Activated CD4-positive, alpha-beta memory T cell treated with anti-CD3 and anti-CD28 coated beads for 36 hours (primary cell): ENCODE measurements at regions not wholly inside any gene's neighbourhood (a gene's known extent, or its start where the extent isn't known, plus 50 kb on each side); places are given as distances from the start of the nearest gene placed in this dataset.

Source experiments
- CTCF ChIA-PET: fragments of 350-600 bp; sonication (Branson Sonifier 250); formaldehyde crosslinking; loops from one replicate; lab custom pipeline; 2021; ENCODE audit warnings: antibody characterized with exemption, inconsistent platforms; lab: Charles Lee
- POLR2A ChIA-PET: fragments of 350-600 bp; sonication (Branson Sonifier 250); formaldehyde crosslinking; loops from one replicate; lab custom pipeline; 2021; ENCODE audit warnings: antibody characterized with exemption; lab: Charles Lee
- DNase-seq: peaks from one replicate; pipeline ENCODE4 v3.0.0-alpha.2; 2020
- H3K27ac Mint-ChIP-seq: one replicate; pipeline ENCODE4 v1.8.0; 2021; ENCODE audit warnings: mixed read lengths
- H3K27me3 Mint-ChIP-seq: one replicate; pipeline ENCODE4 v1.8.0; 2021; ENCODE audit warnings: mixed read lengths
- H3K36me3 Mint-ChIP-seq: one replicate; pipeline ENCODE4 v1.8.0; 2021; ENCODE audit warnings: mixed read lengths
- H3K4me1 Mint-ChIP-seq: one replicate; pipeline ENCODE4 v1.8.0; 2021; ENCODE audit warnings: low read depth, mixed read lengths
- H3K4me3 Mint-ChIP-seq: one replicate; pipeline ENCODE4 v1.8.0; 2021; ENCODE audit warnings: mild to moderate bottlenecking, mixed read lengths
- H3K9me3 Mint-ChIP-seq: one replicate; pipeline ENCODE4 v1.8.0; 2021; ENCODE audit warnings: mixed read lengths
- intact Hi-C: fragments of 100-400 bp; cut with micrococcal nuclease; formaldehyde crosslinking; loops from one replicate; pipeline ENCODE4 v1.15.1; 2023

DNA sequence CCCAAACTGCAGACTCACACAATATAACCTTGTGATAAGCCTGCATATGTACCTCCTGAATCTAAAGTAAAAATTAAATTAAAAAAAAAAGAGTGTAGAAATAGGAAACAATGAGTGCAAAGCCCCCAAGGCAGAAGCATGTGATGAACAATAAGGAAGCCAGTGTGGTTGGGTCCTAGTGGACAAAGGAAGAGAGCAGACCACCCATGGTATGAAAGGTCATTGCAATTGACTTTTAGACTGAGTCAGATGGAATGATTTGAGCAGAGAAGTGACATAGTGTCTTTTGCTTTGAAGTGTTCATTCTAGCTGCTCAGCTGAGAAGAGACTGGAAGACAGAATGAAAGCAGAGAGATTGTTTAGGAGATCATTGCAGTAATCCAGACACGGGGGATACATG, 417.1 kb downstream of the RAD51AP2 start:
- H3K27me3 Mint-ChIP-seq = no peaks in the 10 kb centered on the region
- intact Hi-C loops = no loop called here
- ChIA-PET POLR2A (no interaction called here), CTCF (no interaction called here)
- H3K9me3 Mint-ChIP-seq = peaks cover 3% of the 10 kb centered on the region
- H3K4me3 Mint-ChIP-seq = no peak overlapping the region
- DNase-seq = no peak
- H3K27ac Mint-ChIP-seq = no peak overlapping the region
- no peaks in the 10 kb centered on the region for H3K36me3 Mint-ChIP-seq
- H3K4me1 Mint-ChIP-seq = no peaks in the 10 kb centered on the region

DNA sequence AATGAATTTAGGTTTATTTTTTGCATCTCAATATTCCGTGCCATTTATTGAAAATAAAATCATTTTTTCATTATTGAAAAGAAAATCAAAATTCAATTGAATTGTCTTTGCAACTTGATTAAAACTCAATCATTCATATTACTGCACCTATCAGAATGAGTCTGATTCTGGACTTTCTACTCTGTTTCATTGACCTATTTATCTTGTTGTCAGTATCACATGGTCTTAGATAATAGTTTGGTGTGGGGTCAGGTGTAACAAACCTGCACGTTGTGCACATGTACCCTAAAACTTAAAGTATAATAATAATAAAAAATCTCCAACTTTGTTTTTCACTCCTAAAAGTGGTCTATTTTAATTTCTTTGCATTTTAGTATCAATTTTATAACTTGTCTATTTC, 422.9 kb downstream of the RAD51AP2 start:
- CTCF ChIA-PET = no interaction called here
- POLR2A ChIA-PET = no interaction called here
- Mint-ChIP-seq H3K4me3 (no peak overlapping the region), H3K27ac (no peak overlapping the region), H3K36me3 (no peaks in the 10 kb centered on the region), H3K4me1 (no peaks in the 10 kb centered on the region), H3K9me3 (peaks cover 12% of the 10 kb centered on the region), H3K27me3 (no peaks in the 10 kb centered on the region)
- no peak for DNase-seq
- intact Hi-C loops = no loop called here

DNA sequence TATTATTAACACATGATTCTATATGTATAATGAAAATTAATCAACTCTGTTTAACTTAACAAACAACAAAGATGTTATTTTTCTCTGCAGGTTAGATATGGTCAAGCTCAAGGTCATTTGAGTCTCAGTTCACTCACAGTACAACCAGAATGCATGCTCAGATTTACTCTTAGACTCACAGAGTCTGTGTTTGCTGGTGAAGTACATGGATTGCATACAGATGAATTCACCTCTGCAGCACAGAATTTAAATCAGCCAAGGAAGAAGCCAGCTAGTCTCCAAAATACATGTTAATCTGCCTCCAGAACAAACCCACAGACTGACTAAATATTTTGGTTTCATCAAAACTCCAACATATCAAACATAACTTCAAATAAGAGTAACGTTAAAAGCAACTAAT, 424.5 kb downstream of the RAD51AP2 start:
- CTCF ChIA-PET = no interaction called here
- Mint-ChIP-seq H3K27ac (no peak overlapping the region), H3K36me3 (no peaks in the 10 kb centered on the region), H3K27me3 (no peaks in the 10 kb centered on the region), H3K9me3 (peaks cover 12% of the 10 kb centered on the region), H3K4me1 (no peaks in the 10 kb centered on the region), H3K4me3 (no peak overlapping the region)
- no peak for DNase-seq
- POLR2A ChIA-PET = no interaction called here
- intact Hi-C loops = no loop called here

DNA sequence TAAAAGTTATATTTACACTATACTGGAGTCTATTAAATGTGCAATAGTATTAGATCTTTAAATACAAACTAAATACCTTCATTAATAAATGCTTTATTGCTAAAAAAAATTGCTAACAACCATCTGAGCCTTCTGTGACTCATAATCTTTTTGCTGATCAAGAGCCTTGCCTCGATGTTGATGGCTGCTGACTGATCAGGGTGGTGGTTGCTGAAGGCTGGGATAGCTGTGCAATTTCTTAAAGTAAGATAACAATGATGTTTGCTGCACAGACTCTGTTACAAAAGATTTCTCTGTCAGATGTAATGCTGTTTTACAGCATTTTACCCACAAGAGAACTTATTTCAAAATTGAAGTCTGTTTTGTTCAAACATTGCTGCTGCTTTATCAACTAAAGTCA, 421.4 kb upstream of the CYRIA start:
- Mint-ChIP-seq H3K4me3 (no peak overlapping the region), H3K36me3 (no peaks in the 10 kb centered on the region), H3K27ac (no peak overlapping the region), H3K4me1 (no peaks in the 10 kb centered on the region), H3K9me3 (no peaks in the 10 kb centered on the region), H3K27me3 (no peaks in the 10 kb centered on the region)
- POLR2A ChIA-PET = no interaction called here
- CTCF ChIA-PET = no interaction called here
- no peak for DNase-seq
- intact Hi-C loops = no loop called here

DNA sequence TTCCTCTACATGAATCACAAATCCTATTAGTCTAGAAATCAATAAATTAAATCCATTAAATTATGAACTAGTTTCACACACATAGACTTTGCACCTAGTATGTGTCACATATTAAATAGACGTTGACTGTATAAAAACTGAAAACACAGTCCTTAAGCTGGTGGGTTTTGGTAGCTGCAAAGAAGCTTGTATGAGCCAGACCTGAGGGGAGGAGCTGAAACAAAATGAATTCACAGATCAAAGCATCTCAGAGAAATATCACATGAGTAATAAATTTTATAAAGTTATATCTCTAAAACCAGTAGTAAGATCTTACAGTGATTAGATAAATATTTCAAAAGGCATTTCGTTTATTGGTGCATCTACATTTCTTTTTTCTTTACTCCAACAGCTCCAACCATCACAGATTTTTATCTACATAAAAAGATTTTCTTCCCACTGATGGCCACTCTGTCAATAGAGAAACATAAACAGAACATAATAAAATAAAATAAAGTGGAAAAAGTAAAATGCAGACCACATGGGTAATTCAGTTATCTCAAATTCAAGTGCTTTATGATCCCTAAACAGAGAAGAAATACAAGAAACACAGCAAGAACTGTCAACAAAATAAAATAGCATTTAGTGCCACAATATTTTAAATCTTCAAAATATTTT, 420.0 kb upstream of the CYRIA start:
- Mint-ChIP-seq H3K4me1 (no peaks in the 10 kb centered on the region), H3K27me3 (no peaks in the 10 kb centered on the region), H3K4me3 (no peak overlapping the region), H3K9me3 (no peaks in the 10 kb centered on the region), H3K36me3 (no peaks in the 10 kb centered on the region), H3K27ac (no peak overlapping the region)
- CTCF ChIA-PET = interaction anchor here (0.6 kb wide), 1 partner anchor 26 kb away, joined by 3 read pairs; no protein-coding TSS in a partner anchor
- intact Hi-C loops = no loop called here
- DNase-seq = no peak
- POLR2A ChIA-PET = no interaction called here

DNA sequence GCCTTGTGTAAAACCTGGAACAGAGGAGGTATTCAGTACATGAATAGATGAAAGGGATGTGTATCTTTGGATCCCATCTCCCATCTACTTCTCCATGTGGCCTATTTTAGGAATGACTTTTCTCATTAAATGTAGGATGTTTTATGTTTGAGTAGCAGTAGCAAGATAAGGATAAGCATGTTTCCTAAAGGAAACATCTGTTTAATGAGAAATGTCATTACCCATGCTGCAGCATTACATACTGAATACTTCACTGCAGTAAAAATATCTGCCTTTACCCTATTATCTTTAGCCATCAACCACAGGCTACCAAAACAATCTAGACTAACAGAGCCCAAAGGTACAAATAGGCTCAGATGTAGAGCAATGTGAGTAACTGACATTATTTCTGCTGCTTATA, 419.2 kb upstream of the CYRIA start:
- H3K27ac Mint-ChIP-seq = no peak overlapping the region
- CTCF ChIA-PET = interaction anchor here (0.6 kb wide), 1 partner anchor 25 kb away, joined by 3 read pairs; no protein-coding TSS in a partner anchor
- H3K9me3 Mint-ChIP-seq = peaks cover 6% of the 10 kb centered on the region
- POLR2A ChIA-PET = no interaction called here
- intact Hi-C loops = no loop called here
- H3K4me3 Mint-ChIP-seq = no peak overlapping the region
- no peaks in the 10 kb centered on the region for H3K27me3 Mint-ChIP-seq
- no peaks in the 10 kb centered on the region for H3K36me3 Mint-ChIP-seq
- H3K4me1 Mint-ChIP-seq = no peaks in the 10 kb centered on the region
- no peak for DNase-seq

DNA sequence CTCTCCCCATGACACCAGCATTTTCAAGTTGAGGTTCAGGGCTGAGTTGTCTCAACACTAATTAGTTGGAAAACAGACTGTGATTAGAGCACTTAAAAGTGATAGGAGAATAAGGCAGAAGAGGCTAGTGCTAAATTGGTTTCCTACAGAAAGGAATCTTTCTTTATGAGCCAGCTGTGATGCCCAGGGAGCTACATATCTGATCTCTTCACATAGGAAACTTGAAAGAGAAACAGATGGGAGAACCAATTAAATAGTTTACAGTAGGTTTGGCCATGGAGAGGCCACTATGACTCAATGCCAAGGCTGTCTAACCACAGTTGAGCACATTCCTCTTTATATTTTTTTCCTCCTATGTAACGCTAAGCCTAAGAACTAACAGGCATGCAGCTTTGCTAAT, 418.3 kb upstream of the CYRIA start:
- ChIA-PET POLR2A (no interaction called here), CTCF (no interaction called here)
- intact Hi-C loops = no loop called here
- Mint-ChIP-seq H3K27me3 (no peaks in the 10 kb centered on the region), H3K4me3 (no peak overlapping the region), H3K4me1 (no peaks in the 10 kb centered on the region), H3K9me3 (peaks cover 14% of the 10 kb centered on the region), H3K27ac (no peak overlapping the region), H3K36me3 (no peaks in the 10 kb centered on the region)
- DNase-seq = no peak

DNA sequence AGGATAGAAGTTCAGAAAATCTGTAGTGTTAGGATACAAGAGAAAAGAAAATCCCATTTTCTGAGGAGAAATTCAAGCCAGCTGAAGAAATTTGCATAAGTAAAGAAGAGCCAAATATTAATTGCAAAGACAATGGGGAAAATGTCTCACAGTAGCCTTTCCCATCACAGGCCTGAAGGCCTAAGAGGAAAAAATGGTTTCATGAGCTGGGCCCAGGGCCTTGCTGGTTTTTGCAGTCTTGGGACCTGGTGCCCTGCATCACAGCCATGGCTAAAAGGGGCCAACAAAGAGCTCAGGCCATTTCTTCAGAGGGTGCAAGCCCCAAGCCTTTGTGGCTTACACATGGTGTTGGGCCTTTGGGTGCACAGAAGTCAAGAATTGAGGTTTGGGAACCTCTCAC, 413.6 kb upstream of the CYRIA start:
- Mint-ChIP-seq H3K9me3 (peaks cover 23% of the 10 kb centered on the region), H3K27ac (no peak overlapping the region), H3K4me1 (no peaks in the 10 kb centered on the region), H3K4me3 (no peak overlapping the region), H3K36me3 (no peaks in the 10 kb centered on the region), H3K27me3 (no peaks in the 10 kb centered on the region)
- POLR2A ChIA-PET = no interaction called here
- DNase-seq = no peak
- intact Hi-C loops = no loop called here
- CTCF ChIA-PET = no interaction called here

DNA sequence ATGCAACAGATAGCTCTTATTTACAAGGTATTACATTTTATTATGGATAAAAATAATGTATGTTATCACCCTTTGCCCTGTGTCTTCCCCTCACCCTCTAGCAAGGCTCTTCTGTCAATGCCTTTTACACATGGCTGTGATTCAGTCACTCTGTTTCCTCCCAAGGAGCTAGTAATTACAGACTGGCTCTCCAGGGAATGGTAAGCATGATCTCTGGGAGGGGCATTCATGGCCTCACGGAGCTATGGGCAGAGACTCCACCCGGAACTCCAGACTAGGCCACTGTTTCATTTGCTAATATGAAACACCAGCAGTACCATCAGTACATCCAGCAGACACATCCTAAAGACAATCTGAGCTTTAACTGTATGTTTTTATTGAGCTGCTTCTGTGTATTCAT, 410.9 kb upstream of the CYRIA start:
- Mint-ChIP-seq H3K36me3 (no peaks in the 10 kb centered on the region), H3K27ac (no peak overlapping the region), H3K9me3 (peaks cover 29% of the 10 kb centered on the region), H3K27me3 (no peaks in the 10 kb centered on the region), H3K4me3 (no peak overlapping the region), H3K4me1 (no peaks in the 10 kb centered on the region)
- ChIA-PET POLR2A (no interaction called here), CTCF (no interaction called here)
- no peak for DNase-seq
- intact Hi-C loops = no loop called here

DNA sequence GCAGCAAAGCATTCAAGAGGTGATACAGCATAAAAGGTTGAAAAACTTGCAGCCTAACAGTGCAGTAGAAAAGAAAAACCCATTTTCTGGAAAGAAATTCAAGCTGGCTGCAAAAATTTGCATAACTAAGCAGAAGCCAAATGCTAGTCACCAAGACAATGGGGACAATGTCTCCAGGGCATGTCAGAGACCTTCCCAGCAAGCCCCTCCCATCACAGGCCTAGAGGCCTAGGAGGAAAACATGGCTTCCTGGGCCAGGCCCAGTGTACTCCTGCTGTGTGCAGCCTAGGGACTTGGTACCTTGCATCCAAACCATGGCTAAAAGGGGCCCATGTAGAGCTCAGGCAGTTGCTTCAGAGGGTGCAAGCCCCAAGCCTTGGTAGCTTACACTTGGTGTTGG, 405.1 kb upstream of the CYRIA start:
- peaks cover 18% of the 10 kb centered on the region for H3K9me3 Mint-ChIP-seq
- no peak overlapping the region for H3K4me3 Mint-ChIP-seq
- ChIA-PET POLR2A (no interaction called here), CTCF (no interaction called here)
- no peaks in the 10 kb centered on the region for H3K27me3 Mint-ChIP-seq
- H3K36me3 Mint-ChIP-seq = no peaks in the 10 kb centered on the region
- no peaks in the 10 kb centered on the region for H3K4me1 Mint-ChIP-seq
- DNase-seq = no peak
- intact Hi-C loops = no loop called here
- no peak overlapping the region for H3K27ac Mint-ChIP-seq

DNA sequence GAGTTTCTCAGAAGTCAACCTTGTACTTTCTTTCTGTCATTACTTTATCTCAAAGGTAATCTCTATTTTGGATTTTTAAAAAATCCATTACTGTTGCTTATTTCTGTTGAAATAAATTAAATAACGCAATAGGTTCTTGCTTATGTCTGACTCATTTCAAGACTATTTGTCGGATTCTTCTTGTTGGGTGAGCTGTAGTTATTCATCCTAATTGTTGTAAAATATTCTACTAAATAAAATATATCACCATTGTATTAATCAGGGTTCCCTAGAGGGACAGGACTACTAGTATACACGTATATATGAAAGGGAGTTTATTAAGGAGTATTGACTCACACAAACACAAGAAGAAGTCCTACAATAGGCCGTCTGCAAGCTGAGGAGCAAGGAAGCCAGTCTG, 403.9 kb upstream of the CYRIA start:
- intact Hi-C loops = no loop called here
- H3K4me3 Mint-ChIP-seq = no peak overlapping the region
- H3K27ac Mint-ChIP-seq = no peak overlapping the region
- no peaks in the 10 kb centered on the region for H3K4me1 Mint-ChIP-seq
- no peaks in the 10 kb centered on the region for H3K27me3 Mint-ChIP-seq
- H3K9me3 Mint-ChIP-seq = peaks cover 20% of the 10 kb centered on the region
- H3K36me3 Mint-ChIP-seq = no peaks in the 10 kb centered on the region
- ChIA-PET CTCF (no interaction called here), POLR2A (interaction anchor here (0.6 kb wide), 1 partner anchor 43 kb away, joined by 3 read pairs; no protein-coding TSS in a partner anchor)
- no peak for DNase-seq

DNA sequence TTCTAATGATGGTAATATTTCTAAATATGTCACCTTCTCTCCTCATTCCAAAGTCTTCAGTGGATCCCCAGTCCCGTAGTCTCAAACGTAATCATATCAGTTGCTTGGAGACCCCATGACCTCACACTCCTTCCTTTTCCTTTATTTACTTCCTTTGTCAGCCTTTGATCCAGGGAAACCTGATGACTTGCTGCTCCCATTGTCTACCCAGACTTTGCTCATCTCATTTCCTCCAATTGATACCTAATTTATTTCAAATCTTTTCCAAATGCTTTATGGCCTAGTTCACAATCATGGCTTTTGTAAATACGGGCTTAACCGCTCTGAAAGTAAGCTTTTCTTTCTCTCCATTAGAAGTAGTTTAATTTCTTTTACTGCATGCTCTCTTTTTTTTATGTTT, 402.4 kb upstream of the CYRIA start:
- ChIA-PET POLR2A (no interaction called here), CTCF (no interaction called here)
- Mint-ChIP-seq H3K36me3 (no peaks in the 10 kb centered on the region), H3K27me3 (no peaks in the 10 kb centered on the region), H3K27ac (no peak overlapping the region), H3K4me1 (no peaks in the 10 kb centered on the region), H3K4me3 (no peak overlapping the region), H3K9me3 (peaks cover 20% of the 10 kb centered on the region)
- intact Hi-C loops = no loop called here
- no peak for DNase-seq

DNA sequence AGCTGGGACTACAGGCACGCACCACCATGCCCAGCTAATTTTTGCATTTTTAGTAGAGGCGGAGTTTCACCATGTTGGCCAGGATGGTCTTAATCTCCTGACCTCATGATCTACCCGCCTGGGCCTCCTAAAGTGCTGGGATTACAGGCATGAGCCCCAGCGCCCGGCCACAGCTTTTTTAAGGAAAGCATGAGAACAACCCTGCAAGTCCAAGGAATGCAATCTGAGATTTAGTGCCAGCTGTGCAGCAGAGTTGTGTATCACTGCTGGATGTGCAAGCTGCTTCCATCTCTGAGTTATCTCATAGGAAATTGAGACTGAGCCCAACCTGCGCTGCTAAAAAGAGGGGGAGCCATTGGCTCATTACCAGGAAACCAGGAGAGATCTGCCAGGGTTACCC, 399.9 kb upstream of the CYRIA start:
- ChIA-PET POLR2A (interaction anchor here (0.6 kb wide), 1 partner anchor 733 kb away, joined by 5 read pairs; no protein-coding TSS in a partner anchor), CTCF (no interaction called here)
- Mint-ChIP-seq H3K36me3 (no peaks in the 10 kb centered on the region), H3K4me3 (no peak overlapping the region), H3K9me3 (peaks cover 9% of the 10 kb centered on the region), H3K4me1 (no peaks in the 10 kb centered on the region), H3K27me3 (no peaks in the 10 kb centered on the region), H3K27ac (no peak overlapping the region)
- DNase-seq = no peak
- intact Hi-C loops = no loop called here
